OCI-M1 (cell line): ENCODE measurements at regions not wholly inside any gene's neighbourhood (a gene's known extent, or its start where the extent isn't known, plus 50 kb on each side); places are given as distances from the start of the nearest gene placed in this dataset.

Experiments used
- DNase-seq: peaks from one replicate; lab custom pipeline; 2025; lab: John Stamatoyannopoulos, UW

GRCh38 chr14:83196236-83196635 lies 1662.6 kb upstream of the SEL1L start:
- peak; percentile 21 for DNase-seq

DNA sequence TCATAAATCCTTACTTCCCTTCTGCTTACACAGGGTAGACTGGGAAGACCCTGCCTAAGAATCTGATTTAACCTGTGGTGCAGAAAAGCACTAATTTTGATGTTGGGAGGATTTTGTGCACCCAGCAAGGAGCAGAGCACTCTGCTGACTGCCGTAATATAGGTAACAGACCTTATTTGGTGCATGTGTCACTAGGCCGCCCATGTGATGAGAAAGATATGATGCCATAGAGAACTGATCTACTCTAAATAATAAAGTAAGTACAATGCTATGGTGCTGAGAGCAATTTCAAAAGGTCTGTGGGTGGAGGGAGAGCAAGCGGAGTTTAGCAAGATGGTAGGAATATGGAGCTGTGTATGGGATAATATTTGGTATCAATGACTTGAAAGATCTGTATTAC lies 1663.6 kb upstream of the SEL1L start:
- no peak for DNase-seq

DNA sequence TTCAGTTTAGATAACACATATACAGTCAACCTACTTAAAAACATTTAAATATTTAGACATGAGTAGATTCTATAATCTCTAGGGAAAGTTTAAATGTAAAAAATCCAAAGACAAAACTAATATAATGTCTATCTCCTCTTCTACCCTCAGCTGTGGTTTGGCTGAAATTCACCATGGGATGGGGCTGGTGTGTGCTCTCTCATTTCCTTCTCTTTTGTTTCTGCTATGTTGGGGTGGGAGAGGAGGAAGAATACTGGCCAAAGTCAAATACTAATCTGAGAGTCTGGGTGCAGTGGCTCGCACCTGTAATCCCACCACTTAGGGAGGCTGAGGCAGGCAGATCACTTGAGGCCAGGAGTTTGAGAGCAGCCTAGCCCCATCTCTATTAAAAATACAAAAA lies 1673.9 kb upstream of the SEL1L start:
- DNase-seq, result no peak

DNA sequence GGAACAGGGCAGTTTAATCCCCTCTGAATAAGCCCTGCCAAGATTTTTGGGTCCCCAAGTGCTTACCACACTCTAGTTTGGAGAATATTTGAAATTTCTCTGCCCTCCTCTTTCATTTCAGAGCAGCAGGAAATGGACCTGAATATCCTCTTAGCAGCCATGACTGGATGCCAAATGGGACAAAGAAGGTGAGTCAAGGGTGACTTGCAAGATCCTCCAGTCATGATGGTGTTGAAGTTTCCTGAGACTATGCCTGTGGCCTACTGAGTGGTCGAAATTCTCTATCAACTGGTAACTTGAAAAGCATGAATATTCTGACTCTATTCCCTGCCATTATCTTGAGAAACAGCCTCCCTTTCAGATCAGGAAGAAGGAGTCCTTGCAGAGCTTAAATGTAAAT lies 1674.7 kb upstream of the SEL1L start:
- no peak for DNase-seq

GRCh38 chr14:83217492-83217891 lies 1683.8 kb upstream of the SEL1L start:
- DNase-seq, result peak; percentile 17

DNA sequence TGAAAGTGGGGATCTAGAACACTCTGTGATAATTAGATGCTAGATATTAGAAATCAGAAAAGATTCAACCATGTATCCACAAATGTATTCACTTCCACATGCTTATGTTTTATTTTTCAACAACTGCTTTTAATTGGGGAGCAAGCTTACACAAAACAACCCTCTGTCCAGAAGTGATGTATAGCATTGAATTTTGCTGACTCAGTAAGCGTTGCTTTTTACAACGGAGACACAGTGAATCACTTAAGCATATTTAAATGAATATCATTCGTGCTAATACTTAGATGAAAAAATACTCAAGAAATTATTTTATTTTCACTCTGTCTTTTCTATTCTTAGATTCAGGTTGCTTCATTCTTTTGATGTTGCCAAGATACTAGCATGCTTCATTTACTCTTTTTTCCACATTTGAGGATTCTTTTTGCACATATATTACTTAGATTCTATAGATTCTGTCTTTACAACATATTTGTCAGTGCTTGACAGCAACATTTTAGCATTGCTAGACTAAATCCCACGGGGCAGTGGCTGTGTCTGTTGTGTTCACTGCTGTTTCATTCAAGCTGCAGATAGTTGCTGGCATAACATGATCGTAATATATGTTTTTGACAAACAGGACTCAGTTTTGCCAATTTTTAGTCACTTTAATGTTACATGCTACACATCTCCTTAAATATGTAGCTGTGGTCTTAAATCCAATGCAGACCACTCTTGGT lies 1714.4 kb upstream of the SEL1L start:
- no peak for DNase-seq

- DNase-seq, result no peak
Measured at GRCh38 chr14:83251402-83251801, 1717.7 kb upstream of the SEL1L start.

DNA sequence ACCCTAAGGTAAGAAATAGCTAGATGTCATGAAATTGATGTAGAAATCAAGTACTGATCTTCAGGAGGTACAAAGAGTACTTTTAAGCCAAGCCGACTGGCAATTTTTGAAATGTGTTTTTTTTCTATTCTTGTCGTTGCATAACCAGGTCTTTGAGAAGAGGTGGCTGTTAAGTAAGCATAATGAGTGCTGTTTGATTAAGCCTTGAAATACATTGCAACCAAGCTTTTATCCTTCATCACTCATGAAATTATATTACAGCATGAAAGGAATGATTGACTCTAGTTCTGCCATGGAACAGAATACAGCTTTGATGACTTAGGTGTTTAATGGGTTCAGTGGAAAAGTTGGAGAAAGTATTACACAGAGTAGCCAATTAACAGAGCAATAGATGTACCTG lies 1720.2 kb upstream of the SEL1L start:
- no peak for DNase-seq

DNA sequence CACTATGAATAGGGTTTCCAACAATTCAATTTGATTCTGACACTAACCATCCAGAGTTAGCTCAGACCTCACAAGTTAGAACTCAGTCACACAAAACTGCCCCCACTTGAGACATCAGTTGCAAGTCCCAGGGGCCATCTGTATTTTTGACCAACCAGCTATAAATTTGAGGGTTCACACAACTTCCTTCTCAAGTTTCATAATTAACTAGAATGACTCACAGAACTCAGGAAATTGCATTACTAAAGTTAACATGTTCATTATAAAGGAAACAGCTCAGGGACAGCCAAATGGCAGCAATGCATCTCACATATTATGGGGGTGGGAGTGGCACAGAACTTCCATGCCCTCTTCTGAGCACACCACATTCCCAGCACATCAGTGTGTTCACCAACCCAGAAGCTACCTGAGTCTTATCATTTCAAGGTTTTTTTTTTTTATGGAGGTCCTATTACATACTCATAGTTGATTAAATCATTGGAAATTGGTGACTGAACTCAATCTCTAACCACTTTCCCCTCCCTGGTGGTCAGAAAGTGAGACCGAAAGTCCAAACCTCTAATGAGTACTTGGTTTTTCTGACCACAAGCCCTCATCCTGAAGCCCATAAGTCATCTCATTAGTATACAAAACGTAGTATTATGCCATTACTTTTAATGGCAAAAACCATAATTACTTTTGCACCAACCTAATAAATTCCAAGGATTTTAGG lies 1721.5 kb upstream of the SEL1L start:
- no peak for DNase-seq

GRCh38 chr14:83255727-83256090 lies 1722.1 kb upstream of the SEL1L start:
- no peak for DNase-seq

GRCh38 chr14:83257466-83258439 lies 1724.1 kb upstream of the SEL1L start:
- no peak for DNase-seq

DNA sequence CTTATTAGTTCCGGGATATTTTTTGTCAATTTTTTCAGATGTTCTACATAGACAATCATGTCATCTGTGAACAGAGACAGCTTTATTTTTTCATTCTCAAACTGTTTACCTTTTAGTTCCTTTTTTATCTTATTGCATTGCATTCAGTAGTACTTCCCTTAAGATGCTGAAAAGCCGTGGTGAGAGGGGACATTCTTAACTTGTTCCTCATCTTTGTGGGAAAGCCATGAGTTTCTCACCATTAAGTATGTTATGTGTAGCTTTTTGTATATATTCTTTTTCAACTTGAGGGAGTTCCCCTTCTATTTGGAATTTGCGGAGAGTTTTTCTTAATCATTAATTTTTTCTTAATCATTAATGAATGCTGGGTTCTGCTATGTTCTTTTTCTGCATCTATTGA lies 1727.1 kb upstream of the SEL1L start:
- peak; percentile 7 for DNase-seq

DNA sequence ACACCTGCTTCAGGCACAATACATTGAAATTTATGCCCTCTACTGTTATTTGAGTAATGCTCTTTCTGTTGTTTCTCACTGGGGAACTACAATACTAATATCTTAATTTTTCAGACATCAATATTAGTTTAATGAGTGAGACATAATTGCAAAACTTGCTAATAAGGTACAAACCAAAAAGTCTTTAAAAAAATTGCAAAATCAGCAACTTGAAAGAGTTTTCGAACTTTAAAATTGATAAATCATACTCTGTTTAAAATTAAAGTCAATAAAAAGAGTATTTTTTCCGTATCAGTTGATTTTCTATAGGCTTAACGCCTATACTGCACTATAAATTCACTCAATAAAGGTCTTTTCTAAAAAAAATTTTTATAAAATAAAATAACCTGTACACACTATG lies 1735.9 kb upstream of the SEL1L start:
- DNase-seq, result no peak

DNA sequence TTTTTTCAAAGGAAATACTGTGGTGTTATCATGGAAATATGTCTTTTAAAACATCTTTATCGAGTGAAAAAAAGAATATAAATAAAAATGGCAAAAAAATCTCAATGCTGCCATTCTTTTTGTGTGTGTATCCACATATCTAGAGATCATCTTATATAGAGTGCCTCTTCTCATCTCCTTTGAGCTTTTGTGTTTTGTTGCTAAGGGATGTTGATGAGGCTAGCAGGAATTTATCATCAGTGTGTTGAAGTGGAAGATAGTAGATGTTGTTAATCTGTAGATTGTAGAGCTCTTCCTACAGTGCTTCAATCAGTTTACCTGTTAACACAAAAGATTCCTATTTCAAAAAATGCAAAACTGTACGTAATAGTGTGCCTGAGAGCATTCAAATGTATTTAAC lies 1738.0 kb upstream of the SEL1L start:
- no peak for DNase-seq

DNA sequence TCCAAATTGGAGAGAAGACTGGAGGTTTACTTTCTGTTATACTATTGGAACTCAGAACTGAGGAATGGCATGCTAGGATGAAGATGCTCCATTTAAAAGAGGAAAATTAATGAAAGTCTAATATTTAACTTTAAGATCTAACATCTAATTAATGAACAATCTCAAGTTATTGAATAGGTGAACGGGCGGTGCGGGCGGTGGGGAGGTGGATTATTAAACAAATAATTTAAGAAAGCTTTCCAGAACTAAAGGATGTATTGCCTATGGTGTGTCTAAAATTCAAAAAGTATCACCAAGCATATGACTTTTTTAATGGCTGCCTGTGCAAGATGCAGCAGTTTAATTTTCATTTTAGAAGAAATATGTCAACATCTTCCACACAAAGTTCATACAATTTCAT lies 1747.1 kb upstream of the SEL1L start:
- no peak for DNase-seq

GRCh38 chr14:83282706-83283105 lies 1749.1 kb upstream of the SEL1L start:
- no peak for DNase-seq

GRCh38 chr14:83287300-83287699 lies 1753.6 kb upstream of the SEL1L start:
- DNase-seq, result no peak

GRCh38 chr14:83289390-83289789 lies 1755.7 kb upstream of the SEL1L start:
- DNase-seq, result no peak

GRCh38 chr14:83289896-83290295 lies 1756.2 kb upstream of the SEL1L start:
- DNase-seq, result no peak

DNA sequence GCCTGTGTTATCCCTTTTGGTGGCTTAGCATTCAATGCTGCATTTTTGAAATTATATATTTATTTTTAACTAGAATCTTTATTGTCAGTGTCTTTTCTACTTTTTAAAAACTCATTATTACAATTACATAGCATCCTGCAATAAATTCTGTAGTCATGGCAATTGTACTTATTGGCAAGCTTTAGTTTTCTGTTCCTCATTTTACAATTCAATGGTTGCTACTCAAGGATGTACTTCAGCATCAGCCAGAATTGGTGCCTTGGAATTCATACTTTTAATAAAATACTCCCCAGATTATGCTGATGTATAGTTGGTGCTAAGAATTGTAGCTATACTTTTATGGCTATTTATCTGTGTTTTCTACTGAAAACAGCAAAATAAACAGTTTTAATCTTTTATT lies 1756.8 kb upstream of the SEL1L start:
- no peak for DNase-seq

GRCh38 chr14:83291714-83292113 lies 1758.1 kb upstream of the SEL1L start:
- peak; percentile 2 for DNase-seq

- DNase-seq, result no peak
Measured at GRCh38 chr14:83294941-83295340, 1761.3 kb upstream of the SEL1L start.

DNA sequence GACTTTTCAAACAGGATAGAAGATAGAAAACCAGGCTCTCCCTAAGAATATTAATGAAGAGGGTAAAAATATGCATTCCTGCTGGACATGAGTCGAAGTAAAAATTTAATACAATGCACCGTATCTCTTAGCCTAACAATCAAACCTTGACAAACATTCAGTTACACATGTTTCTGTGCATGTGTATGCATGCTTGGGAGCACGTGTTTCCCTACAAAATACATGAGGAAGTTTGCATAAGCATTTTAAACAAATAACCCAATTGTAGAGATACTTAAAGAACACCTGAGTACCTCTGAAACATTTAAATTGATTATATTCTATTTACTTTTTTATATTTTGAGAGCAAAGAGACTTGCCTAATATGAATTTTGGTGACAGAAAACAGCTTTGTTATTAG lies 1763.7 kb upstream of the SEL1L start:
- DNase-seq, result no peak
